GM18520 (cell line): ENCODE measurements at regions not wholly inside any gene's neighbourhood (a gene's known extent, or its start where the extent isn't known, plus 50 kb on each side); places are given as distances from the start of the nearest gene placed in this dataset.
A peak's percentile ranks its signal among the peaks of the same experiment; 100 is the strongest.
"Not testable (repeated sequence)": the region's sequence is repeated elsewhere in the genome, so short reads cannot be mapped to it uniquely, and the experiment has no call there.

Experiments
- ATAC-seq: cut with Tn5 transposase; IDR thresholded peaks from one replicate; pipeline ENCODE4 v1.9.1; 2021; ENCODE audit not compliant: unreplicated experiment

GRCh38 chrX:85808217-85808616 lies 239.1 kb downstream of the CHM start:
- no peak for ATAC-seq

- not testable (repeated sequence) for ATAC-seq
These were observed 275.0 kb downstream of the CHM start for GRCh38 chrX:85772391-85772790.

DNA sequence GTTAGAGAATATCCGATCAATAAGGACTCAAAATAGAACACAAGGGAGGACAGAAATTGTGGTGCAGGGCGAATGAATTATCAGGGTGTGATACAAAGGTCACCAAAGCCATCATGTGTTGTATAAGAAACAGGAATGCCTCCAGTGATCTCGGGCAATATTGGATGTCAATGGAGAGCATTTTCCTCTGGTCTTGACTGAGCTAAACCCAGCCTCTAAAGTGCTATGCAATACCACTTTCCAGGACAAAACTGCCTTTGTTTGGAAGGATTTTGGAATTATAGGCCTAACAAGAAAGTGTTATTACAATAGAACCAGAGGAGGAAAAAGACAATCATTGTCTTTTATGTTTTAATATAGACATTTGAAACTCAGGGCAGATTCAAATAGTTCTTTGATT lies 281.7 kb downstream of the CHM start:
- ATAC-seq, result no peak

- not testable (repeated sequence) for ATAC-seq
These were observed 324.3 kb downstream of the CHM start for GRCh38 chrX:85723025-85723424.

- ATAC-seq, result not testable (repeated sequence)
These were observed 323.8 kb upstream of the POF1B start for GRCh38 chrX:85703233-85703632.

DNA sequence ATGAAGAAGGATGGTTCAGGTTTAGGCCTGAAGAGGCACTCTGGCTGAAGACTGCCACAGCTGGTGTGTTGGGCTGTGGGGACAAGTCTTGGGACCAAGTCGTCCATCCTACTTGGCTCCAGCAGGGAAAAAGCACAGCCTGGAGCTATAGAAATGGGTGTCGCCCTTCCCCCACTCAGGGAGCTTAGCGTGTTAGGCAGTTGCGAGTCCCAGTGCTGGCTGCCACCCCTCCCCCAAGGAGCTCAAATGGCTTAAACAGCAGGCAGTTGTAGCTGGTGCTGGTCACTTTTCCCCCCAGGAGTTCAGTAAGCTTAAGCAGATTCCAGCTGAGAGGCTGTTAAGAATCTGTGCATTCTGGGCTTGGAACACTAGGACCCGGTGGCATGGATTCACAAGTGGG lies 319.5 kb upstream of the POF1B start:
- no peak for ATAC-seq

GRCh38 chrX:85685843-85686242 lies 306.4 kb upstream of the POF1B start:
- ATAC-seq, result no peak

DNA sequence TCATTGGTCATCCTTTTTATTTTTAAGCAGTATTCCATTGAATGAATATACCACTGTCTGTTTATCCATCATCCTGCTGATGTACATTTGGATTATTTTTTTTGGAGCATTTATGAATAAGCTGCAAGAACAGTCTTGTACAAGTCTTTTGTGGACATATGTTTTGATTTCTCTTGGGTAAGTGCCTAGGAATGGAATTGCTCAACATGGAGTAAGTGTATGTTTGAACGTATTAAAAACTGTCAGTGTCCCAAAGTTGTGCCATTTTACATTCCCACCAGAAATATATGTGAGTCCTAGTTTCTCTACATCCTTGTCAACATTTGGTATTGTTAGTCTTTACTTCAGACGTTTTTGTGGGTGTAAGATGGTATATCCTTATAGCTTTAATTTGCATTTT lies 287.0 kb upstream of the POF1B start:
- no peak for ATAC-seq

DNA sequence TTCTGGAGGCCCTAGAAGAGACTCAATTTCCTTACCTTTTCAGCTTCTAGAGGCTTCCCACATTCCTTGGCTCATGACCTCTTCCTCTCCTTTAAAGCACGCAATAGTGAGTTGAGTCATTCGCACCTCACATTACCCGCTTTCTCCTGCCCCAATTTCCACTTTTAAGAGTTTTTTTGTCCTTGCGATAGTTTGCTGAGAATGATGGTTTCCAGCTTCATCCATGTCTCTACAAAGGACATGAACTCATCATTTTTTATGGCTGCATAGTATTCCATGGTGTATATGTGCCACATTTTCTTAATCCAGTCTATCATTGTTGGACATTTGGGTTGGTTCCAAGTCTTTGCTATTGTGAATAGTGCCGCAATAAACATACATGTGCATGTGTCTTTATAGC lies 284.5 kb upstream of the POF1B start:
- ATAC-seq, result not testable (repeated sequence)

GRCh38 chrX:85630901-85631300 lies 251.4 kb upstream of the POF1B start:
- no peak for ATAC-seq

- ATAC-seq, result no peak
These were observed 247.9 kb upstream of the POF1B start for GRCh38 chrX:85627363-85627762.

- no peak for ATAC-seq
These were observed 243.2 kb upstream of the POF1B start for GRCh38 chrX:85622635-85623034.

DNA sequence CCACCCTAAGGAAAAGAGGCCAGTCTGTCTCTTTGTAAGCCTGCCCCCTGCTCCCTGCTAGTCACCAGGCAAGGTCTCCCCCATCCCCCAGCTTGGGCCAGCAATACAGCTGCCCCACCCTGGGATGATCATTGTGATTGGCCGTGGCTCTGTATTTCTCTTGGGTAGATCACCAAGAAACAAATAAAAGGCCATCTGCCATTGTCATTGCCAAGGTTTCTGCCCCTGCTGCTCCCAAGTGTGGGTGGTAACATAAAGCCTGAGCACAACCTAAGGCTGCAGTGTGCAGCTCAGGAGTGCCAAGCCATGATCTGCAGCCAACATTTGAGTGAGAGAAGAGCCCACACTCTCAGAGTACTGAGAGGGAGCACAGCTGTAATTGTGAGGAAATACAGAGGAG lies 241.0 kb upstream of the POF1B start:
- ATAC-seq, result no peak

DNA sequence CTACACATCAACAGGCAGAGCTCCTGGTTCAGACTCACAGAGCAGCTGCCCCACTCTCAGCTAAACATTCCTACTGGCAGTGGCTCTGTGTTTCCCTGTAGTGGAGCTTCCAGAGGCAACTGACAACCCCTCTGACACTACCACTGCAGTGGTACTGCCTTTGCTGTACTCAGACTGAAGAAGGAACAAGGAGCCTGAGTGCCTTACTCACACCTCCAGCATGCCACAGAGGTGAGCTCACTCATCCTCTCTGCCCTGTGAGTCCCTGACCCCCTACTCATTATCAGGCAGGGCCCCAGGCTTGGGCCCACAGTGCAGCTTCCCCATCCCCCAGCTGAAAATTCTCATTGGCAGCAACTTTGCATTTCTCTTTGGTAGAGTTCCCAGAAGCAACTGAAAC lies 240.5 kb upstream of the POF1B start:
- ATAC-seq, result no peak

DNA sequence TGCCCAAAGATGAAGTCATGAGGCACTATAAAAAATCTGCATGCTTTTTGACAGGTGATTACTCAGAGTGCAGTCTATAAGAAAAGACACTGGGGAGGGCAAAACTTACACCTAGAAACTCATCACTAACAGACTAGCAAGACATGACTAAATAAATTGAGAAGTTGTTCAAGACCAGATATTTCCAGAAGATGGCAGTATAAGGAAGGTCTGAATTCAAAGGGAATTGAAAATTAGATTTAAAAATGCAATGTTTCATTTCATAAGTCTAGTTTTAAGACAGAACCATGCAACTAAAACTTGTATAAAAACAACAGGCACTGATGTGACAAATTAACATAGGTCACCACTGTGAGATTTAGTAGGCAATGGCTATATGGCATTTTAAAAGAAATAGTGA lies 232.5 kb upstream of the POF1B start:
- no peak for ATAC-seq

DNA sequence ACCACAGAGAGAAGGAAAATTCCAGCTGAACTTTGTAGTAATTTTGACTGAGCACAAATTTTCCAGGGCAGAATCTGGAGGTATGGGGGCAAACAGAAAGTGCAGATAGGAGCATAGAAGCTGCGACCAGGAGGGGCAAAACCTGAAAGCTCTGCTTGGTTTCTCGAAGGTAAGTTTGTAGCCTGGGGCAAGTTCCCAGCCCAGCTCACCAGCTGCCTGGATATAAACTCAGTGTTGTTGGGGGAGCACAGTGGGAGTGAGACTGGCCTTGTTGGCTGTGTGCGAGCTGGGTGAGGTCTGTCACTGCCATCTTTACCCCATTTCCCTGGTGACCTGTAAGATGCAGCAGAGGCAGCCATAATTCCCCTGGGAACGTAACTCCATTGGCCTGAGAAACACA lies 213.5 kb upstream of the POF1B start:
- no peak for ATAC-seq

DNA sequence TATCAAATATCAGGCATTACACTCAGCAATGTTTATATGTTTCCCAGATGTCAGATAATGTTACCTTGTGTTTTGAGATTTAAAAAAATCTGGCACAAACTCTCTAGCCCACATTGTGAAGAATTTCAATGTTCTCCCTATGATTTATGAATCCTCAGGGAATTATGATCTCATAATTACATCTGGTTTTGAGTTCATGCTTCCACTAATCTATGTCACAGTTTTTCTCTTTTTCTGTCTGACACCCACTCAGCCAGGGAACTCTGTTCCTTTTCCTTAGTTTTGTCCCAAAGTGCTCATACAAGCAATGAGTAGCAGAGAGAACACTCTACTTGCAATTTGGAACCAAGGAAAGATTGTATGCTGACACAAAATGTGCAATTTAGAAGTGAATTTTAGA lies 212.1 kb upstream of the POF1B start:
- no peak for ATAC-seq

DNA sequence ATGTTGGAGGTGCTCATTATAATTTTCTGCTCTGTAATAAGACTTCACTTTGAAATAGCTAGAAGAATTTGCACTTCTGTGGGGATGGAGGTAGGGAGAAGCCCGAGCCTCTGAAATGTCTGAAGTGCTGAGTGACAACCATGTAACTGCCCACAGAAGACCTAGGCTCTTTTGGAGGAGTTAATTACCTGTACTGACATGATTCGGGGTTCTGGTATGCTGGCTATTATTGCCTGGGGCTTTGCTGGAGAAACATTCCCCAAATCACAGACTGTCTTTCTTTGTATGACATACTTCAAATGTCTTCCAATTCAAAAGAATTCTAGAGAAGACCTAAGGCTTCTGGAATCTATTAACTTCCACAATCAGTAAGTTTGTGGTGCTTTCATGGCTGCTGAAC lies 211.2 kb upstream of the POF1B start:
- ATAC-seq, result no peak

GRCh38 chrX:85573801-85574200 lies 194.3 kb upstream of the POF1B start:
- peak; percentile 69 for ATAC-seq

GRCh38 chrX:85570496-85570895 lies 191.0 kb upstream of the POF1B start:
- ATAC-seq, result no peak

DNA sequence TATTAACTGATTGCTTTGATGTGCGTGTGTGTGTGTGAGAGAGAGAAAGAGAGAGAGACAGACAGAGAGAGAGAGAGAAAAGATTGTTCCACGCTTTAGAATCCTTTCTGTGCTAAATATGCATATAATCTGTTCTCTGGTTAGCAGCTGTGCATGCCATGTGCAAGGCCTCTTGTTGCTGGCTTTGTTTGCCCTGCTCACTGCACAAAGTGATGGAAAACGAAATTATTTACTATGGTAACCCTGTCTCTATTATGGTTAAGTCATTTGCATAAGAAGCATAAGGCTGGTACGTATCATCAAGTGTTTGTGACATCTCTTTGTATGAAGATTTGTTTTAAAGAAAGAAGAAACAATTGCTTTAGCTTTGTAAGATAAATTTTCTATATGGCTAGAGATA lies 190.2 kb upstream of the POF1B start:
- ATAC-seq, result peak; percentile 42

DNA sequence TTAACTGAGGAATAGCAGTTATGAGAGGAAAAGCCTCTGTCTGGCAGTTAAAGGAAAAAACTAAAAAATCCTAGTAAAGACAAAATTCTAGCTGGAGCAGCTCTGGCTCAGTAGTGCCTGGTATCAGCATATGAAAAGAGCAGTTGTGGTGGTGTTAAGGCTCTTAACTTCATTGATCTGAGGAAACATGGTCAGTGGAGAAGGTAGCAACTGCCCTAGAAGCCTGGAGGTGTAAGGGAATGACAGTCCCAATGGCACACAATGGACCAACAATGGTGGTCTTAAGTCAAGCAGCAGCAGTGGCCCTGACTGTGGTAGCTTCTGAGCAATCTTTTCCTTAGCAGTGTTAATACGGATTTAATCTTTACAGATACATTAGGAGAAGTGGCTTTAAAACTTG lies 189.6 kb upstream of the POF1B start:
- ATAC-seq, result no peak

DNA sequence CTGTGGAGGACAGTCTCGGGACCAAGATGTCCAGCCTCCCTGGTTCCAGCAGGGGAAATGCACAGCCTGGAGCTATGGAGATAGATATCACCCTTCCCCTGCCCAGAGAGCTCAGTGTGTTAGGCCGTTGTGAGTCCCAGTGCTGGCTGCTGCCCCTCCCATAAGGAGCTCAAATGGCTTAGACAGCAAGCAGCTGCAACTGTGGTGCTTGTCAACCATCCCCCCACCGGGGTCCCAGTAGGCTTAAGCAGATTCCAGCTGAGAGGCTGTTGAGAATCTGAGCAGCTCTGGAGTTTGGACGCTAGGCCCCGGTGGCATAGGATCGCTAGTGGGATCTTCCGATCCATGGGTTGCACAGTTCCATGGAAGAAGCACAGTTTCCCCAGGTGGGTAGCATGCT lies 181.8 kb upstream of the POF1B start:
- no peak for ATAC-seq

DNA sequence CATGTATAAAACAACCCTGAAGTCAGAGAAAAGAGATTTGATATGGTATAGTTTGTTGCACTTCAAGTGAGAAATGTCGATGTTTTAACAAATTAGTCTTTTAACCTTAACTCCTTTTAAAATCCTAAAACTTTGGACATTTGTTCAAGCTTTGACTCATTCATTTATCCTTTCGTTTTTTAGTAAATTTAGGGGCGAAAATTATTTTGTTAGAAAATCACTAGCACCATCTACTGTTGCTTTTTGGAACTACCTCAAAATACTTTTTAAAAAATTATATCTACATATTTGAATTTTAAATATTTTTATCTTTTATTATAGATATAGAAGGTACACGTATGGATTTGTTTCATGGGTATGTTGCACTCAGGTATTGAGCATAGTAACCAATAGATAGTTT lies 165.1 kb upstream of the POF1B start:
- ATAC-seq, result no peak
